Activated naive CD8-positive, alpha-beta T cell (primary cell): ENCODE measurements at regions not wholly inside any gene's neighbourhood (a gene's known extent, or its start where the extent isn't known, plus 50 kb on each side); places are given as distances from the start of the nearest gene placed in this dataset.
"Not testable (repeated sequence)": the region's sequence is repeated elsewhere in the genome, so short reads cannot be mapped to it uniquely, and the experiment has no call there.

Experiments
- H3K27ac Mint-ChIP-seq: one replicate; pipeline ENCODE4 v1.8.0; 2021; ENCODE audit warnings: mixed read lengths
- H3K27me3 Mint-ChIP-seq: one replicate; pipeline ENCODE4 v1.8.0; 2021; ENCODE audit warnings: mixed read lengths
- H3K36me3 Mint-ChIP-seq: one replicate; pipeline ENCODE4 v1.8.0; 2021; ENCODE audit warnings: mixed read lengths
- H3K4me1 Mint-ChIP-seq: one replicate; pipeline ENCODE4 v1.8.0; 2021; ENCODE audit warnings: low read depth, mixed read lengths
- H3K4me3 Mint-ChIP-seq: one replicate; pipeline ENCODE4 v1.8.0; 2021; ENCODE audit warnings: mild to moderate bottlenecking, mixed read lengths
- H3K9me3 Mint-ChIP-seq: one replicate; pipeline ENCODE4 v1.8.0; 2021; ENCODE audit warnings: low read depth, mixed read lengths

- Mint-ChIP-seq H3K36me3 (no peaks in the 10 kb centered on the region), H3K27ac (no peak overlapping the region), H3K4me1 (no peaks in the 10 kb centered on the region), H3K9me3 (peaks cover 4% of the 10 kb centered on the region), H3K4me3 (no peak overlapping the region), H3K27me3 (no peaks in the 10 kb centered on the region)
Measured at GRCh38 chr6:115120391-115120790, 777.6 kb upstream of the HS3ST5 start.

DNA sequence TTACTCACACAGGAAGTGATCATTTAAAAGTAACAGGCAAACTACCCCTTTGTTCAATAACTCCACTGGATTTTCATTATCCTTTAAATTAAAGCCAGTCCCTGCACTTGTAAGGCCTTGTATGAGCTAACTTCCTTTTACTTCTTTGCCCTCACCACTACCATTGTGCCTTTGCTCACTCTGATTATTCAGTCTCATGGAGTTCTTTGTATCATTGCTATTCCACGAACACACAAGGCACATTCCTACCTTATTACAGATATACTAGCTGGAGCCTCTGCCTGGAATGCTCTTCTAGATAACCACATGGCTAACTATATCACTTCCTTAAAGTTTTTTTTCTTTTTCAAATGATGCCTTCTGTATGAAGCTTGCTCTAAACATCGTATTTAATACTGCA is 748.6 kb upstream of the HS3ST5 start:
- Mint-ChIP-seq H3K9me3 (peaks cover 6% of the 10 kb centered on the region), H3K27ac (no peak overlapping the region), H3K4me3 (no peak overlapping the region), H3K4me1 (no peaks in the 10 kb centered on the region), H3K27me3 (no peaks in the 10 kb centered on the region), H3K36me3 (no peaks in the 10 kb centered on the region)

DNA sequence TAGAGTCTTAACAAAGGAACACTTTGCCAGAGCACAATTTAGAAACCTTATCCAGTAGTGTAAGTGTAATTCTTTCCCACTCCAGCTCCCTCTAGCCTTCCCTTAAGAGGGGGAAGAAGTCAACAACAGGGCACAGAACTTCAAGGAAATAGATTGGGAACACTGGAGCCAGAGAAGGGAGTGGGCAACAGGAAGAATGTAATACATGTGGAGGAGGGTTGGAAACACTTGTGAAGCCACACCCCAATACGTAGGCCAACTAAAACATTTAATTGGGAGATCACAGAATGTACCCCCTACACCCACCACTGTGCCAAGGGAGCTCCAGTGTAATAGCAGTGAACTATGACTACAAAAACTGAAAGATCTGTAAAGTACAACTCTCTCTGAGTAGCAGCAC is 735.7 kb upstream of the HS3ST5 start:
- Mint-ChIP-seq H3K9me3 (peaks cover 4% of the 10 kb centered on the region), H3K36me3 (no peaks in the 10 kb centered on the region), H3K4me3 (no peak overlapping the region), H3K27me3 (no peaks in the 10 kb centered on the region), H3K4me1 (no peaks in the 10 kb centered on the region), H3K27ac (no peak overlapping the region)

- H3K4me1 Mint-ChIP-seq, result no peaks in the 10 kb centered on the region
- no peak overlapping the region for H3K4me3 Mint-ChIP-seq
- no peak overlapping the region for H3K27ac Mint-ChIP-seq
- no peaks in the 10 kb centered on the region for H3K36me3 Mint-ChIP-seq
- no peaks in the 10 kb centered on the region for H3K27me3 Mint-ChIP-seq
- peaks cover under 1% of the 10 kb centered on the region for H3K9me3 Mint-ChIP-seq
Measured at GRCh38 chr6:115071962-115072361, 729.1 kb upstream of the HS3ST5 start.

DNA sequence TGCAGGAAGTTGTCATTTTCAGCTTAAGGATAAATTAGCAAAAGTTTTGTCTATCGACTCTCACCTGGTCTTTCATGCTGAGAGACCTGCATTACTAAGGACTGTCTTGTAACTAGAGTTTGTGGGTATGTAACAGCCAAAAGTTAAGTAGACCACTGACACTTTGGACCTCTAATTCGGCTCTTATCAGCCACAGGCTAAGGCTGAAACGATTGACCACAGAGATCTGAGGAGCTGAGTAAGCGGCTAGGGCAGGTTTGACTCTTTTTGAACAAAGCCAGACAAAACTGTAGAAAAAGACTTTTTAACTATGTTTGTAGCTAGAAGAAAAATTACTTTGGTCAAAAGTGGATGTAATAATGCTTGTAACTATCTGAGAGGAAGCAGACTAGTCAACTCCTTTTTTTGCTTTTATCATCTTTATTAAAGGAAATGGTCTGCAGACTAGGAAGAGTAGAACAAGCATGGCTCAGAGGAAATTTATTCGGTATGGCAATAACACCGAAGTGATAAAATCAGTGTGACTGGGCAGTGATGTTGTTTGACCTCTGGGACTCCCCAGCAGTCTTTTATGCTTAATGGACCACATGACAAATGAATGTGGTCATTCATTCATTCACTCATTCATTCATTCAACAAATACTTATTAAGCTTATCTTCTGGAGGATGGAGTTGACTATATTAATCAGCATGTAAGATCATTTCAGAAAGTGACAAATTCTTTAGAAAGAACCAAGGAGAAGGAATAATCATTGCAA is 725.0 kb upstream of the HS3ST5 start:
- no peaks in the 10 kb centered on the region for H3K4me1 Mint-ChIP-seq
- H3K27ac Mint-ChIP-seq, result no peak overlapping the region
- H3K4me3 Mint-ChIP-seq, result no peak overlapping the region
- H3K9me3 Mint-ChIP-seq, result peaks cover 3% of the 10 kb centered on the region
- no peaks in the 10 kb centered on the region for H3K36me3 Mint-ChIP-seq
- H3K27me3 Mint-ChIP-seq, result no peaks in the 10 kb centered on the region

DNA sequence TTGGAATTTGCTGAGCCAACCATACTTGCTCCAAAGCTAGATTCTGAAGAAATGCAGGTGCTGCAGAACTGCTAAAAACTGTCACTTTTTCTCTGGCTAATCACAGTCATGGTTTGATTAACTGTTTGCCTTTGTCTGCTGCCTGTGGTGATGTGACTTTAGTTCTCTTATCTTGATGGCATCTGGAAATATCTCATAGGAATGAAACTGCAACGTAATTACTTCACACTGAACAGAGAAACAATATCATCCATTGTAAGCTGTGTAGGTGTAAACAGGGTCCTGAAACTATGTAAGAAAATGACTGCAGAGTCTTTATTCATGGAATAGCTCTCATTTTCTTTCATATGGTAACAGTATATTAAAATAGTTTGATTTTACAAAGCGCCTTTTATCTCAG is 721.9 kb upstream of the HS3ST5 start:
- H3K9me3 Mint-ChIP-seq, result peaks cover 10% of the 10 kb centered on the region
- no peak overlapping the region for H3K27ac Mint-ChIP-seq
- no peaks in the 10 kb centered on the region for H3K27me3 Mint-ChIP-seq
- H3K4me3 Mint-ChIP-seq, result no peak overlapping the region
- H3K36me3 Mint-ChIP-seq, result no peaks in the 10 kb centered on the region
- H3K4me1 Mint-ChIP-seq, result no peaks in the 10 kb centered on the region

DNA sequence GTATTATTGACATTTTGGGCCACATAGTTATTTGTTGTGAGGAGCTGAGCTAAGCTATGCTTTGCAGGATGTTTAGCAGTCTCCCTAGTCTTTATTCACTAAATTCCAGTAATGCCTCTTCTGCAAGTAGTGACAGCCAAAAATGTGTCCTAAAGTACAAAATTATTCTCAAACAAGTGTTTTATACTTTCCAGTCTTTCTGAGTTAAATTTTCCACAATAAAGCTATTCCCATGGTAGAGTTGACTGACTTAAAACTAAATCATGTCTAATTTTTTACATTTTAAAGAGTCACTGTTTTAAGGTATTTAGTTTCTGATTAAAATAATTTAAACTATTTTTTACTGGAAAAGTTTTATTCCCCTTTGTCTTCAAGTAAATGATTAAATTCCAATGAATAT is 717.8 kb upstream of the HS3ST5 start:
- no peak overlapping the region for H3K27ac Mint-ChIP-seq
- no peaks in the 10 kb centered on the region for H3K27me3 Mint-ChIP-seq
- no peak overlapping the region for H3K4me3 Mint-ChIP-seq
- no peaks in the 10 kb centered on the region for H3K36me3 Mint-ChIP-seq
- peaks cover 7% of the 10 kb centered on the region for H3K9me3 Mint-ChIP-seq
- H3K4me1 Mint-ChIP-seq, result no peaks in the 10 kb centered on the region

DNA sequence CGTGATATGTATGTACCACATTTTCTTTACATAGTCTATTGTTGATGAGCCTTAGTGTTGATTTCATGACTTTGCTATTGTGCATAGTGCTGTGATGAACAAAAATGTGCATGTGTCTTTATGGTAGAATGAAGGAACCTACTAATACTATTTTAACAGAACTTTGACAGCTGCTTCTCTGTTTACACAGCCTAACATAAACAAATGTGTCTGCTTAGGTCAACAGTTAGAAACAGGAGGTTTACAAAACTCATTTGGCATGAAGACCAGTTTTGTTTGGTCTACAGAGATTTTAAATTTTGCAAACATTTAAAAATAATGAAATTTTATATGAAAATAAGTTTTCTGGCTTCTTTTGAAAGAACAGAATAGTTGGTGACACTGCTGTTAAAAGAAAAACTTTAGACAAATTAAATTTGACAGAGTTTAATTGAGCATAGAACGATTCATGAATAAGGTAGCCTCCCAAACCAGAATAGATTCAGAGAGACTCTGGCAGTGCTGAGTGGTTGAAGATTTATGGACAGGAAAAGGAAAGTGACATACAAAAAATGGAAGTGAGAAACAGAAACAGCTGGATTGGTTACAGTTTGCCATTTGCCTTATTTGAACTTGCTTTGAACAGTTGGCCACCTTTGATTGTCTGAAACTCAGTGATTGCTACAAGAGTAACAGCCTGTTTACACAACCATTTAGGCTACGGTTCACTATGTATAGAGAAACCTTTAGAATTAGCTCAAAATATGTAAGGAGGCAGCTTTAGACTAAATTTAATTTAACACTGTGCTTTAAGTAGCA is 715.8 kb upstream of the HS3ST5 start:
- no peak overlapping the region for H3K27ac Mint-ChIP-seq
- H3K4me1 Mint-ChIP-seq, result no peaks in the 10 kb centered on the region
- H3K36me3 Mint-ChIP-seq, result no peaks in the 10 kb centered on the region
- H3K9me3 Mint-ChIP-seq, result peaks cover 16% of the 10 kb centered on the region
- no peaks in the 10 kb centered on the region for H3K27me3 Mint-ChIP-seq
- H3K4me3 Mint-ChIP-seq, result no peak overlapping the region

- Mint-ChIP-seq H3K4me3 (no peak overlapping the region), H3K27ac (no peak overlapping the region), H3K9me3 (peaks cover 10% of the 10 kb centered on the region), H3K27me3 (no peaks in the 10 kb centered on the region), H3K4me1 (no peaks in the 10 kb centered on the region), H3K36me3 (no peaks in the 10 kb centered on the region)
Measured at GRCh38 chr6:115055579-115055978, 712.8 kb upstream of the HS3ST5 start.

- H3K4me1 Mint-ChIP-seq, result not testable (repeated sequence)
- H3K9me3 Mint-ChIP-seq, result peaks cover 13% of the 10 kb centered on the region
Measured at GRCh38 chr6:115054242-115054641, 711.4 kb upstream of the HS3ST5 start.

DNA sequence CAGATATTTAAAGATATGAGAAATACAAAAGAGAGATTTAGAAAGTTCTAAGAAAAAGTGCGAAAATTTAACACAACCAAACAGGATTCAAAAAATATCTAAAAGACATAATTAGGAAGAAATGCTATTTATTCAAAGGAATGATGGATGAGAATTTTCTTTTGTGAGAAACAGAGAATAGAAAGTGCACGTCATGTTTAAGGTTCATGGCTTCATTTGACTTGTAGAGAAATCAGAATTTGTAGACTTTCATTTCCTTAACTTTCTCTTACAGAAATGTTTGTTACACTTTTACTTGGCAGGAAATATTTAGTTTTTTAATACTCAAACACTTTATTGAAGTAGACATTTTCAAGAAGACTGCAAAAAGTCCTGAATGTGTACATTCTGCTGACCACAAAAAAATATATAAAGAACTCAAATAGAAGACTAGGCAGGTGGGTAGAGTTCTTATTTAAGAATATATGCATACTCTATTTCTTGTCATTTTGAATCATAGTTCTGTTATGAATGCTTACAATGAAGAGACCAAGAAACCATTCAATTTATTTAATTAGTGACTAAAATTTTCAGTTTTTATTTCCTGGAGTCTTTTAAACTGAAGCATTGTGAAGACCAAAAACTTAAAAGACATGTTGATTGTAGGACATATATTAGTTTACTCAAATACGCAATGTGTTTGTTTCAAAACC is 710.5 kb upstream of the HS3ST5 start:
- Mint-ChIP-seq H3K27ac (no peak overlapping the region), H3K4me3 (no peak overlapping the region), H3K36me3 (no peaks in the 10 kb centered on the region), H3K4me1 (no peaks in the 10 kb centered on the region), H3K9me3 (peaks cover 15% of the 10 kb centered on the region), H3K27me3 (no peaks in the 10 kb centered on the region)

More at GRCh38 chr6:115054242-115054641, 711.4 kb upstream of the HS3ST5 start:
- not testable (repeated sequence) for H3K27me3 Mint-ChIP-seq, H3K27ac Mint-ChIP-seq, H3K36me3 Mint-ChIP-seq, H3K4me3 Mint-ChIP-seq

DNA sequence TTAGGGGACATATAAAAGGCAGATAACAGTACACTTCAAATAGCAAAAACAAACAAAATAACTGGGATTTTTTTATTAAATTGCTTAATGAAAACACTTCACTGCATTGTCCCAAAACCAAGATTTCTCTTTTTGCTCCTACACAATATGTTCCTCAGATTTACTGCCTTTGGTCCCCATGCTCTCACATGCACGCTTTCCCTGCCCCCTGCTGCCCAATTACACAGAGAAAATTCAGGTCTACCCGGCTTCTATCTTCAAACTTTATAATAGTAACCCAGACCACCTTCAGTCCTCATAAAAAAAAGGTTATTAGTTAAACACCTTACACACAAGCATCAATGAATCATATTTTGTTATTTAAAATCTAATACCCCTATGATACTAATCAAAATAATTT is 673.8 kb upstream of the HS3ST5 start:
- Mint-ChIP-seq H3K4me3 (no peak overlapping the region), H3K27me3 (no peaks in the 10 kb centered on the region), H3K36me3 (no peaks in the 10 kb centered on the region), H3K9me3 (peaks cover 10% of the 10 kb centered on the region), H3K4me1 (no peaks in the 10 kb centered on the region), H3K27ac (no peak overlapping the region)

DNA sequence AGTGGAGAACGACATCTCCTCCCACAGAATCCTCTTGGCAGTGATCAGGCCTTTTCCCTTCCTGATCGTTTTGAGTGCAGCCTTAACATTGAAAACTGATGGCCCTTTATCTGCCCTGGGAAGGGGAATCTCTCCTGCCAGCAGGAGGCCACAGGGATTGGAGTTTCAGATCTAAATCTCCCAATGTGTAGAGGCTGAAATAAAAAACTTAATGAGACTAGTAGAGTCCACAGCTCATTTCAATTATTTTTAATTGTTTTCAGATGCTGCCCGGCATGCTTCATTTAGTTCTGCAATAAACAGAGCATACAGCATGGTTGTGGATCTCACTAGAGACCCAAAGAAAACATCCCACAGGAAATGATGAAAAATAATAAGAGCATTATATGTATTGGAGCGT is 662.2 kb upstream of the HS3ST5 start:
- no peak overlapping the region for H3K4me3 Mint-ChIP-seq
- H3K27me3 Mint-ChIP-seq, result no peaks in the 10 kb centered on the region
- no peak overlapping the region for H3K27ac Mint-ChIP-seq
- no peaks in the 10 kb centered on the region for H3K9me3 Mint-ChIP-seq
- no peaks in the 10 kb centered on the region for H3K4me1 Mint-ChIP-seq
- H3K36me3 Mint-ChIP-seq, result no peaks in the 10 kb centered on the region

DNA sequence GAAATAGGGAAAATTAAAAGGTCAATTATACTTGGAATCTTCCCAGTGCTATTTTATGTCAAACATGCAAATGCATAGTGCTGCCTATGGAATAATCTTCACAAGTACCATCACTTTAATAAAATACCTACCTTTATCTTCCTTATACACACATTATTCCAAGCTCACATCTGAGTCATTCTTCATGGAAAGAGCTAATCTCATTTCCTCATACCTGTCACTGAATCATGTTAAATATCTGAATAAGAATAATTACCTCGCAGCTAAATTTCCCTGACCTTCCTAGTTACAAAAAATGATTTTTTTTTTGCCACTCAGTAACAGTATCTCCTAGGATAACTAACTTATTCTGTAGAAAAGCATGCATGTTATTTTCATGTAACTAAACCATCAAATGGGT is 661.4 kb upstream of the HS3ST5 start:
- Mint-ChIP-seq H3K4me1 (no peaks in the 10 kb centered on the region), H3K27me3 (no peaks in the 10 kb centered on the region), H3K9me3 (no peaks in the 10 kb centered on the region), H3K27ac (no peak overlapping the region), H3K36me3 (no peaks in the 10 kb centered on the region), H3K4me3 (no peak overlapping the region)

DNA sequence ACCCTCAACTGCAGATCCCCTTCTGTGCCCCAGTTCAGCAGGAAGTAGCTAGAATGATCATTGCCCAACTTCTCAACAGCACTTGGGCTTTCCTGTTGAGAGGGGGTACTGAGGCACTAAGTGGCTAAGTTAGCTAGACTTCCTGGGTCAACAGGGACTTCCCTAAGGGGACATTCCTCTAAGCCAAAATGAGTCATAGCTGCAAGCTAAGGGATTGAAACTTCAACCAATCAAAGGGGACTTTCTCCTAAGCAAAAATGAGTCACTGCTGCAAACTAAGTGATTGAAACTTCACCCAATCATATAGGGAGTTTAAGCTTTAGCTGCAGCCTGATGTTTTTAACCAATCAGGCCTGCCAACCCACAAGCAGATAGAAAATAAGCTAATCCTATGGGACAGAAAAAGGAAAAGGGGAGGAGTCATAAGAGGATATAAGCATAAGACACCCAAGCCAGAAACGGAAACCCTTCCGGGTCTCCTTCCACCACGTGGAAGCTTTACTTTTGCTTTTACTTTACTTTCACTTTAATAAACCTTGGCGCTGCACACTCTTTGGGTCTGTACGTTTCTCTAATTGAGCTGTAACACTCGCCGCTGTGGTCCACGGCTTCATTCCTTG is 659.0 kb upstream of the HS3ST5 start:
- Mint-ChIP-seq H3K9me3 (peaks cover 4% of the 10 kb centered on the region), H3K4me3 (no peak overlapping the region), H3K27me3 (no peaks in the 10 kb centered on the region), H3K36me3 (no peaks in the 10 kb centered on the region), H3K27ac (no peak overlapping the region), H3K4me1 (no peaks in the 10 kb centered on the region)
